GM12872 (cell line): ENCODE measurements at regions not wholly inside any gene's neighbourhood (a gene's known extent, or its start where the extent isn't known, plus 50 kb on each side); places are given as distances from the start of the nearest gene placed in this dataset.

ENCODE experiments used
- TF ChIP-seq, protein P1 (sequence below): IDR thresholded peaks from 3 replicates; pipeline ENCODE4 v1.5.1; 2011; ENCODE audit warnings: low read depth, mild to moderate bottlenecking, low read length, moderate library complexity; ENCODE audit not compliant: insufficient read depth

DNA sequence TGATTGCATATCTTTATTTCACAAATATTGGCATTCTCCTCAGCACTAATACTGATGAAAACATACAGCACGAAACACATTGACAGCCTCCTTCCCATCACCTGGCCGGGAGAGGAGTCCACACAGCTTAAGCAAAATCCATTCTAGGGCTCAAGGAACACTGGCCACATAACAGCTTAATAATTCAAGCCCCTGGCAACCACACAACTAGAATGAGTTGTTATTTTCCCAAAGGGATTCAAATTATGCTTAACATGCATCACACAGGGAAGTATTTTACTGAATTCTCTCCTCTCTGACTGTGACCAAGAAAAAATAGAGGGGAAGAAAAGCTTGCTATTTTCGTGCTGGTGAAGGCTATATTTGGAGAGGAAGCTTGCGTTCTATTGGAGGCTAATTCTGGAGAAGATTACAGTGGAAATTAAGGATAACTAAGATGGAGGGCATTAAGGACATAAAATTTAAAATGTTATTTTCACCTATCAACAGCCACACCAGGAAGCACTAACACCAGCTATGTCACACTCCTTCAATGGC, 198.5 kb downstream of the ADGRG6 start:
- TF ChIP-seq, protein P1, sequence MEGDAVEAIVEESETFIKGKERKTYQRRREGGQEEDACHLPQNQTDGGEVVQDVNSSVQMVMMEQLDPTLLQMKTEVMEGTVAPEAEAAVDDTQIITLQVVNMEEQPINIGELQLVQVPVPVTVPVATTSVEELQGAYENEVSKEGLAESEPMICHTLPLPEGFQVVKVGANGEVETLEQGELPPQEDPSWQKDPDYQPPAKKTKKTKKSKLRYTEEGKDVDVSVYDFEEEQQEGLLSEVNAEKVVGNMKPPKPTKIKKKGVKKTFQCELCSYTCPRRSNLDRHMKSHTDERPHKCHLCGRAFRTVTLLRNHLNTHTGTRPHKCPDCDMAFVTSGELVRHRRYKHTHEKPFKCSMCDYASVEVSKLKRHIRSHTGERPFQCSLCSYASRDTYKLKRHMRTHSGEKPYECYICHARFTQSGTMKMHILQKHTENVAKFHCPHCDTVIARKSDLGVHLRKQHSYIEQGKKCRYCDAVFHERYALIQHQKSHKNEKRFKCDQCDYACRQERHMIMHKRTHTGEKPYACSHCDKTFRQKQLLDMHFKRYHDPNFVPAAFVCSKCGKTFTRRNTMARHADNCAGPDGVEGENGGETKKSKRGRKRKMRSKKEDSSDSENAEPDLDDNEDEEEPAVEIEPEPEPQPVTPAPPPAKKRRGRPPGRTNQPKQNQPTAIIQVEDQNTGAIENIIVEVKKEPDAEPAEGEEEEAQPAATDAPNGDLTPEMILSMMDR: no peak

DNA sequence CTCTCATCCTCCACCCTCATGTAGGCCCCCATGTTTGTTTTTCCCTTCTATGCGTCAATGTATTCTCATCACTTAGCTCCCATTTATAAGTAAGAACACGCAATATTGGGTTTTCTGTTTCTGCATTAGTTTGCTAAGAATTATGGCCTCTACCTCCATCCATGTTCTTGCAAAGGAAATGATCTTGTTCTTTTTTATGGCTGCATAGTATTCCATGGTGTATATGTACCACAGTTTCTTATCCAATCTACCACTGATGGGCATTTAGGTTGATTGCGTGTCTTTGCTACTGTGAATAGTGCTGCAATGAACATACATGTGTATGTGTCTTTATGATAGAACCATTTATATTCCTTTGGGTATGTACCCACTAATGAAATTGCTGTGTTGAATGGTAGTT, 200.0 kb downstream of the ADGRG6 start:
- TF ChIP-seq, protein P1: no peak

DNA sequence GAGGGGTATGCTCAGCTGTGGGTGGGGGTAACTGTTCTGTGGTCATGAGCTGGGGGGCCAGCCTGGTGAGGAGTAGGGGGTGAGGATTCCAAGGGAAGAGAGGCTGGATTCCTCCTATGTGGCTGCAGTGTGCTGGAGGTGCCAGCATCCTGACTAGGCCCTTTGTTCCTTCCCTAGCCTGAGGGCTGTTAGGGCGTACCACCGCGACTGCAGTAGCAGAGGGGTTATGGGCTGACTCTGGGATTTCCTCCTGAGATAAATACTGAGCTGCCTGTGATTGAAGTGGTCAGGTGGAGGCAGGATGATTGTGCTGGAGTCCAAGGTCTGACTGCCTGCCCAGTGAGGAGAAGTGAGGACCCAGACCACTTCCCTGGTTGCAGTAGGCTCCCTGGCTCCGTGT, 205.3 kb downstream of the ADGRG6 start:
- TF ChIP-seq, protein P1: no peak

DNA sequence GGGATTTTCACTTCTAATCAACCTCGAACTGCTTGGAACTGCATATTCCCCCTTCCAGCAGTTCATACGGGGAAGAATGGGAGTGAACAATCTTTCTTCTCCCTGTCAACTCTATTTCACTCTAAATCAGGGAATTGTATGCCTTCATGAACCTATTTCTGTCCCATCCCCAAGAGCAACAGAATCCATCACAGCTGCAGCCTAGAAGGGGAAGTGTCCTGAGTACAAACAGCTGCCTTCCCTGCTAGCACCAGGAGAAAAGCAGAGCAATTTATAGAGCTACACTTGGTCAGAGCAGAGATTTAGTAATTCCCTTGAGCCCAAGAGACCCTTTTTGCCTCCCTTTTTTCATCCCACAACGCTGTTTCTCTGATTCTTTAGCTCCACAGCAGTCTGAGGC, 208.4 kb downstream of the ADGRG6 start:
- TF ChIP-seq, protein P1: no peak

DNA sequence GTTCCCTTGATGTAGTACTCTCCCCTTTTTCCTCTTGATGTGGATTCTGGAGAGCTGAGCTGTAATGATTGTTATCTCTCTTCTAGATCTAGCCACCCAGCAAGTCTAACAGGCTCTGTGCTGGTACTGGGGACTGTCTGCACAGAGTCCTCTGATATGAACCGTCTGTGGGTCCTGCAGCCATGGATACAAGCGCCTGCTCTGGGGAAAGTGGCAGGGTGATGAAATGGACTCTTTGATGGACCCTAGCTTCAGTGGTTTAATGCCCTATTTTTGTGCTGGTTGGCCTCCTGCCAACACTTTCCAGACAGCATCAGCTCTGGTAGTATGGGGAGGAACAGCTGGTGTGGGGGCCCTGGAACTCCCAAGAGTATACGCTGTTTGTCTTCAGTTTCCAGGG, 216.3 kb downstream of the ADGRG6 start:
- TF ChIP-seq, protein P1: no peak

DNA sequence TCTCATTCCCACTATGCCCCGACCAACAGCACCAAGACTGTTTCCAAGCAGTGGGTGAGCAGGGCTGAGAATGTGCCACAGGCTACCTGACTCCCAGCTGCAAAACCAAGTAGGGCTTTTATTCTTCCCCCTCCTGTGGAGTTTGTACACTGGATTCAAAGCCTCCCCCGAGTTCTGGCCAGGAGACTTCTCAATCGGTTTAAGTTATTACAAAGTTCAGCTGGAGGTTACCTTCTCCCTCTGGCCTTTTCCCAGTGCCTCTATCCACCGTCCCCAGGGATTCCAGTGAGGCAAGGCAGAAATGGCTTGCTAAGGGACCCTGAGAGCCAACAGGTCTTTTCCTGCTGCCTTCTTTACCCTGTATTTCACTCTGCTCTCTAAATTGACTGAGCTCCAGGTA, 217.0 kb downstream of the ADGRG6 start:
- TF ChIP-seq, protein P1: no peak

DNA sequence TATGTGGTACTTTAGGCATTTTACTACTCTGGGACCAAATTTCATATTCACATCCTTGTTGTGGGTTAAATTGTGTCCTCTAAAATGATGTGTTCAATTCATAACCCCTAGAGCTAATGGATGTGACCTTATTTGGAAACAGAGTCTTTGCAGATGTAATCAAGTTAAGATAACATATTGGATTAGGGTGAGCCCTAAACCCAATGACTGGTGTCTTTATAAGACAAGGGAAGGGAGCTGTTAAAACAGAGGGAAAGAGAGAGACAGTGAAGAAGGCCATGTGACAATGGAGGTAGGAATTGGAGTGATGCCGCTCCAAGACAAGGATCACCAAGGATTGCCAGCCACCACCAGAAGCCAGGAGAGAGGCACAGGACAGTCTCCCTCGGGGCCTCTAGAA, 220.0 kb downstream of the ADGRG6 start:
- TF ChIP-seq, protein P1: no peak
